GM12891 (cell line): ENCODE measurements at regions not wholly inside any gene's neighbourhood (a gene's known extent, or its start where the extent isn't known, plus 50 kb on each side); places are given as distances from the start of the nearest gene placed in this dataset.

Experiments used
- POLR2A ChIP-seq: IDR thresholded peaks from 2 replicates; pipeline ENCODE4 v1.6.1; 2011; ENCODE audit warnings: low read depth, low read length, control low read depth
- TAF1 ChIP-seq: IDR thresholded peaks from 2 replicates; pipeline ENCODE4 v1.6.1; 2011; ENCODE audit warnings: low read depth, low read length, control low read depth

- TF ChIP-seq POLR2A, result no peak
- TF ChIP-seq TAF1, result no peak
These were observed 433.9 kb upstream of the CPEB2 start for GRCh38 chr4:14568351-14568750.
